SK-N-SH (cell line): ENCODE measurements at regions not wholly inside any gene's neighbourhood (a gene's known extent, or its start where the extent isn't known, plus 50 kb on each side); places are given as distances from the start of the nearest gene placed in this dataset.
"Not testable (repeated sequence)": the region's sequence is repeated elsewhere in the genome, so short reads cannot be mapped to it uniquely, and the experiment has no call there.

Experiments used
- CTCF ChIA-PET: fragments of 300-600, 350-600 bp; formaldehyde crosslinking; extraction: SDS; loops from one replicate; lab custom pipeline; 2021; lab: Yijun Ruan, JAX
- POLR2A ChIA-PET: fragments of 350-600 bp; sonication (Branson Sonifier 250); formaldehyde crosslinking; extraction: SDS; loops from one replicate; lab custom pipeline; 2020; ENCODE audit warnings: antibody characterized with exemption, inconsistent platforms; lab: Yijun Ruan, JAX
- DNase-seq: peaks from one replicate; pipeline ENCODE4 v3.0.0; 2012
- H2AFZ ChIP-seq: fragments of 200-600 bp; sonication (generic); 2 replicates; pipeline ENCODE4 v1.8.1; 2016; ENCODE audit warnings: antibody characterized with exemption, mild to moderate bottlenecking, low read depth
- H3F3A ChIP-seq: fragments of 200-600 bp; sonication (generic); replicated peaks from 2 replicates; pipeline ENCODE3; 2016; ENCODE audit warnings: antibody characterized with exemption, mild to moderate bottlenecking; ENCODE audit not compliant: insufficient read depth
- H3K27ac ChIP-seq, 2 experiments: fragments of 200-500 bp in 1 of 2; fragments of 200-600 bp in 1 of 2; sonication (Bioruptor generic) in 1 of 2; sonication (generic), shearing (Covaris generic) in 1 of 2; 2 replicates each; pipeline versions ENCODE4 v1.5.1 to v1.6.1; 2014 to 2016; ENCODE audit warnings: low read depth in 2 of 2, inconsistent platforms in 1 of 2, low read length in 1 of 2, mild to moderate bottlenecking in 1 of 2, mixed read lengths in 1 of 2
- H3K27me3 ChIP-seq: fragments of 200-600 bp; sonication (generic), shearing (Covaris generic); 2 replicates; pipeline ENCODE4 v1.6.1; 2016; ENCODE audit warnings: mixed run types; ENCODE audit not compliant: insufficient read depth
- H3K36me3 ChIP-seq, 2 experiments: fragments of 200-500 bp in 1 of 2; fragments of 200-600 bp in 1 of 2; sonication (Bioruptor generic) in 1 of 2; sonication (generic) in 1 of 2; replicated peaks in 1 of 2; 2 replicates each; pipeline versions ENCODE3 to v1.5.1; 2014 to 2016; ENCODE audit warnings: low read length in 1 of 2, mild to moderate bottlenecking in 1 of 2; ENCODE audit not compliant: insufficient read depth in 2 of 2, control insufficient read depth in 1 of 2
- H3K4me1 ChIP-seq, 2 experiments: fragments of 200-500 bp in 1 of 2; fragments of 200-600 bp in 1 of 2; sonication (Bioruptor generic) in 1 of 2; sonication (generic), shearing (Covaris generic) in 1 of 2; 2 replicates each; pipeline versions ENCODE4 v1.5.1 to v1.6.1; 2014 to 2016; ENCODE audit warnings: low read depth in 1 of 2, low read length in 1 of 2, mixed run types in 1 of 2; ENCODE audit not compliant: insufficient read depth in 2 of 2, control insufficient read depth in 1 of 2
- H3K4me2 ChIP-seq: fragments of 200-600 bp; sonication (generic), shearing (Covaris generic); 2 replicates; pipeline ENCODE4 v1.6.1; 2017; ENCODE audit warnings: mixed run types
- H3K4me3 ChIP-seq, 2 experiments: fragments of 200-500 bp in 1 of 2; fragments of 200-600 bp in 1 of 2; sonication (Bioruptor generic) in 1 of 2; sonication (generic), shearing (Covaris generic) in 1 of 2; 2 replicates each; pipeline versions ENCODE4 v1.5.1 to v1.8.1; 2014 to 2016; ENCODE audit warnings: low read depth in 2 of 2, inconsistent platforms in 1 of 2, low read length in 1 of 2, mild to moderate bottlenecking in 1 of 2, mixed read lengths in 1 of 2, moderate library complexity in 1 of 2
- H3K79me2 ChIP-seq: fragments of 200-600 bp; sonication (generic); 2 replicates; pipeline ENCODE4 v1.8.1; 2017; ENCODE audit warnings: mild to moderate bottlenecking; ENCODE audit not compliant: insufficient read depth
- H3K9ac ChIP-seq: fragments of 200-600 bp; sonication (generic); 2 replicates; pipeline ENCODE4 v1.6.1; 2017; ENCODE audit warnings: mixed run types
- H3K9me2 ChIP-seq: fragments of 200-600 bp; sonication (generic); 2 replicates; pipeline ENCODE4 v1.6.1; 2017; ENCODE audit warnings: mixed run types
- H3K9me3 ChIP-seq: fragments of 200-600 bp; sonication (generic); 2 replicates; pipeline ENCODE4 v1.6.1; 2017; ENCODE audit warnings: mixed run types, mild to moderate bottlenecking, moderate library complexity
- H4K20me1 ChIP-seq: fragments of 200-600 bp; sonication (generic); 2 replicates; pipeline ENCODE4 v1.6.1; 2017; ENCODE audit warnings: mild to moderate bottlenecking, mixed run types; ENCODE audit not compliant: insufficient read depth
- ELF1 ChIP-seq: IDR thresholded peaks from 2 replicates; pipeline ENCODE4 v1.4.0; 2012
- FOSL2 ChIP-seq: IDR thresholded peaks from 2 replicates; pipeline ENCODE4 v1.4.0; 2012; ENCODE audit warnings: low read depth, mild to moderate bottlenecking, moderate library complexity, borderline replicate concordance
- FOXJ3 ChIP-seq: sonication (generic); formaldehyde crosslinking; IDR thresholded peaks from 2 replicates; pipeline ENCODE4 v1.5.1; 2020; ENCODE audit warnings: mild to moderate bottlenecking, missing genetic modification reagents
- JUND ChIP-seq: IDR thresholded peaks from 2 replicates; pipeline ENCODE4 v1.4.0; 2012
- MXI1 ChIP-seq: IDR thresholded peaks from 2 replicates; pipeline ENCODE4 v1.6.1; 2012; ENCODE audit warnings: mild to moderate bottlenecking, low read depth, low read length, improper control_type of control experiment
- NRF1 ChIP-seq: IDR thresholded peaks from 2 replicates; pipeline ENCODE4 v1.6.1; 2012; ENCODE audit warnings: low read depth, mild to moderate bottlenecking, low read length
- SMC3 ChIP-seq: IDR thresholded peaks from 2 replicates; pipeline ENCODE4 v1.6.1; 2012; ENCODE audit warnings: low read depth, low read length, improper control_type of control experiment
- TAF1 ChIP-seq: IDR thresholded peaks from 2 replicates; pipeline ENCODE4 v1.6.1; 2012; ENCODE audit warnings: low read depth, mild to moderate bottlenecking, low read length, moderate library complexity, borderline replicate concordance
- TCF12 ChIP-seq: IDR thresholded peaks from 2 replicates; pipeline ENCODE4 v1.4.0; 2012
- WGBS: methylation state at CpG from one replicate; pipeline ENCODE4 v1.1.6; 2017; ENCODE audit warnings: low lambda C conversion rate; 5-methylcytosine and 5-hydroxymethylcytosine counted together
- TF ChIP-seq, protein P1 (sequence below): IDR thresholded peaks from 2 replicates; pipeline ENCODE4 v1.4.0; 2012; ENCODE audit warnings: low read depth, borderline replicate concordance
- TF ChIP-seq, protein P2 (sequence below): IDR thresholded peaks from 2 replicates; pipeline ENCODE4 v1.4.0; 2012; ENCODE audit warnings: low read depth, borderline replicate concordance

DNA sequence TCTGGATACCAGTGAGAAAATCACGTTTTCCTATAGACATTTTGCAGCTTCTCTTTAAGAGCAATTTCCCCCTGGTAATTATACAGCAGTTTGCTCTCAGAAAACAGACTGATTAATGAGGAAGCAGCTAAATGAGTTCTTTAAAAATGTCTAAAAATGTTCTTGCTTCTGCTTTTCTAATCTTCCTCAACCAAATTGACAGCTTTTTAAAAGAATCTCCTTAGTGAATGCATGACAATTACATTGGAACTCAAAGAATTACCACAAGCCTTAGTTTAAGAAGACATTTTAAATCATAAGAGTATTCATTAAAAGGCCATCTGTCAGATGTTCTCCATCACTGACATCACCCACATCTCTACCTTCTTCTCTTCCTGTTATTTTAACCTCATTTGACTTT is 135.8 kb upstream of the PLXNC1 start:
- Histone ChIP-seq H3K4me1 (no peaks in the 10 kb centered on the region; a peak in 1 of 4 replicates), H3K27me3 (no peaks in the 10 kb centered on the region), H4K20me1 (no peaks in the 10 kb centered on the region), H3K4me2 (no peak overlapping the region), H3F3A (no peaks in the 10 kb centered on the region), H3K27ac (no peak overlapping the region), H3K4me3 (no peak overlapping the region), H3K36me3 (no peaks in the 10 kb centered on the region), H3K9me2 (no peaks in the 10 kb centered on the region), H3K9ac (no peak overlapping the region), H3K9me3 (no peaks in the 10 kb centered on the region), H3K79me2 (no peaks in the 10 kb centered on the region), H2AFZ (no peak overlapping the region)
- POLR2A ChIA-PET, result interaction anchor here (0.6 kb wide), 1 partner anchor 179 kb away, joined by 5 read pairs; no protein-coding TSS in a partner anchor
- TF ChIP-seq TCF12 (no peak), FOSL2 (no peak)
- TF ChIP-seq, protein P1, sequence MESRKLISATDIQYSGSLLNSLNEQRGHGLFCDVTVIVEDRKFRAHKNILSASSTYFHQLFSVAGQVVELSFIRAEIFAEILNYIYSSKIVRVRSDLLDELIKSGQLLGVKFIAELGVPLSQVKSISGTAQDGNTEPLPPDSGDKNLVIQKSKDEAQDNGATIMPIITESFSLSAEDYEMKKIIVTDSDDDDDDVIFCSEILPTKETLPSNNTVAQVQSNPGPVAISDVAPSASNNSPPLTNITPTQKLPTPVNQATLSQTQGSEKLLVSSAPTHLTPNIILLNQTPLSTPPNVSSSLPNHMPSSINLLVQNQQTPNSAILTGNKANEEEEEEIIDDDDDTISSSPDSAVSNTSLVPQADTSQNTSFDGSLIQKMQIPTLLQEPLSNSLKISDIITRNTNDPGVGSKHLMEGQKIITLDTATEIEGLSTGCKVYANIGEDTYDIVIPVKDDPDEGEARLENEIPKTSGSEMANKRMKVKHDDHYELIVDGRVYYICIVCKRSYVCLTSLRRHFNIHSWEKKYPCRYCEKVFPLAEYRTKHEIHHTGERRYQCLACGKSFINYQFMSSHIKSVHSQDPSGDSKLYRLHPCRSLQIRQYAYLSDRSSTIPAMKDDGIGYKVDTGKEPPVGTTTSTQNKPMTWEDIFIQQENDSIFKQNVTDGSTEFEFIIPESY, result no peak
- WGBS, result 5% methylated on average over 1 of the region's 1 CpG
- DNase-seq, result no peak
- CTCF ChIA-PET, result interaction anchor here (1.2 kb wide), 1 partner anchor 63 kb away, joined by 7 read pairs; no protein-coding TSS in a partner anchor

DNA sequence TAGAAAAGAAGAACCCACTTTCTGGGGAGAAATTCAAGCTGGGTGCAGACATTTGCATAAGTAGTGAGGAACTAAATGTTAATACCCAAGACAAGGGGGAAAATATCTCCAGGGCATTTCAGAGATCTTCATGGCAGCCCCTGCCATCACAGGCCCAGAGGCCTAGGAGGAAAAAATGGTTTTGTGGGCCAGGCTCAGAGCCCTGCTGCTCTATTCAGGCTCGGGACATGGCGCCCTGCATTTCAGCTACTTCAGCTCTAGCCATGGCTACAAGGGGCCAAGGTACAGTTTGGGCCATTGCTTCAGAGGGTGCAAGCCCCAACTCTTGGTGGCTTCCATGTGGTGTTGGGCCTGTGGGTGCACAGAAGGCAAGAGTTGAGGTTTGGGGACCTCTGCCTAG is 131.1 kb upstream of the PLXNC1 start:
- H3K9me3 ChIP-seq, H3K4me3 ChIP-seq, H2AFZ ChIP-seq, H3K79me2 ChIP-seq, H4K20me1 ChIP-seq, H3K9ac ChIP-seq, H3K9me2 ChIP-seq, POLR2A ChIA-PET, H3K4me1 ChIP-seq, H3K27me3 ChIP-seq, H3K36me3 ChIP-seq, H3K4me2 ChIP-seq, H3K27ac ChIP-seq, DNase-seq, H3F3A ChIP-seq: not testable (repeated sequence)
- 54% methylated on average over 2 of the region's 2 CpGs for WGBS
- CTCF ChIA-PET, result interaction anchor here (1.6 kb wide), 1 partner anchor 9 kb away, joined by 3 read pairs; no protein-coding TSS in a partner anchor

DNA sequence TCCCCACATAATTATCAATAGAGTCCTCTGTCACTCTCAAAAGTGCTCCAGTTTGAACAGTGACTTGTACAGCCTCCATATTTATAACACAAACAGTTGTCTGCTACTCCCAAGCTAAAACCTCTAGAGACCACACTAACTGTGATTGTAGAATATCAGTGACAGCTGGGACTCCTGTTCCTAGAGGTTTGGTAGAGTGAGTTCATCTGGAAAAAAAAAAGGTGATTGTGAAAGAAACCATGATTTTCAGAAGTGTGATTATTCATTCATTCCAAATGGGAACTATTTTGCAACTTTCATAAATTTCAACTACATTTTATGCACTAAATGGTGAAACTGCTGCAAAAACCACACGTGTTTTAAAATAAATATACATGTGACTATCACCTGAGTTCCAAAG is 128.0 kb upstream of the PLXNC1 start:
- Histone ChIP-seq H3K9ac (no peak overlapping the region), H3K4me1 (no peaks in the 10 kb centered on the region), H3K9me2 (no peaks in the 10 kb centered on the region), H3K36me3 (no peaks in the 10 kb centered on the region), H3K27ac (no peak overlapping the region), H2AFZ (no peak overlapping the region), H4K20me1 (no peaks in the 10 kb centered on the region), H3K9me3 (no peaks in the 10 kb centered on the region), H3F3A (no peaks in the 10 kb centered on the region), H3K27me3 (no peaks in the 10 kb centered on the region), H3K4me3 (no peak overlapping the region), H3K4me2 (no peak overlapping the region), H3K79me2 (no peaks in the 10 kb centered on the region)
- ChIA-PET CTCF (no interaction called here), POLR2A (no interaction called here)
- no peak for TF ChIP-seq JUND
- TF ChIP-seq, protein P2, sequence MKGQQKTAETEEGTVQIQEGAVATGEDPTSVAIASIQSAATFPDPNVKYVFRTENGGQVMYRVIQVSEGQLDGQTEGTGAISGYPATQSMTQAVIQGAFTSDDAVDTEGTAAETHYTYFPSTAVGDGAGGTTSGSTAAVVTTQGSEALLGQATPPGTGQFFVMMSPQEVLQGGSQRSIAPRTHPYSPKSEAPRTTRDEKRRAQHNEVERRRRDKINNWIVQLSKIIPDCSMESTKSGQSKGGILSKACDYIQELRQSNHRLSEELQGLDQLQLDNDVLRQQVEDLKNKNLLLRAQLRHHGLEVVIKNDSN, result no peak
- TF ChIP-seq TAF1, result no peak
- TF ChIP-seq, protein P1, result no peak
- TF ChIP-seq SMC3, result no peak
- TF ChIP-seq NRF1, result no peak
- no peak for TF ChIP-seq ELF1
- no peak for TF ChIP-seq FOXJ3
- no peak for TF ChIP-seq MXI1
- no peak for DNase-seq
- WGBS, result 6% methylated on average over 1 of the region's 1 CpG
